Activated B cell treated with CpG ODN at 0.5 μM for 24 hours (primary cell): ENCODE measurements at regions not wholly inside any gene's neighbourhood (a gene's known extent, or its start where the extent isn't known, plus 50 kb on each side); places are given as distances from the start of the nearest gene placed in this dataset.
"Not testable (repeated sequence)": the region's sequence is repeated elsewhere in the genome, so short reads cannot be mapped to it uniquely, and the experiment has no call there.

Experiments
- ATAC-seq: fragments of 200-7000 bp; cut with Tn5 transposase; one replicate; pipeline ENCODE4 v1.10.0; 2021; ENCODE audit warnings: low read depth, mild to moderate bottlenecking, moderate library complexity
- CTCF ChIA-PET: fragments of 350-600 bp; sonication (Branson Sonifier 250); formaldehyde crosslinking; loops from one replicate; lab custom pipeline; 2021; ENCODE audit warnings: antibody characterized with exemption; lab: Charles Lee
- POLR2A ChIA-PET: fragments of 350-600 bp; sonication (Branson Sonifier 250); formaldehyde crosslinking; loops from one replicate; lab custom pipeline; 2021; ENCODE audit warnings: antibody characterized with exemption; lab: Charles Lee
- DNase-seq: peaks from one replicate; pipeline ENCODE4 v3.0.0; 2022
- H3K27ac Mint-ChIP-seq: one replicate; pipeline ENCODE4 v1.8.0; 2020; ENCODE audit warnings: mixed read lengths
- H3K27me3 Mint-ChIP-seq: one replicate; pipeline ENCODE4 v1.8.0; 2021; ENCODE audit warnings: mixed read lengths
- H3K36me3 Mint-ChIP-seq: one replicate; pipeline ENCODE4 v1.8.0; 2021; ENCODE audit warnings: low read depth, mixed read lengths
- H3K4me1 Mint-ChIP-seq: one replicate; pipeline ENCODE4 v1.8.0; 2021; ENCODE audit warnings: mixed read lengths
- H3K4me3 Mint-ChIP-seq: one replicate; pipeline ENCODE4 v1.8.0; 2020; ENCODE audit warnings: mild to moderate bottlenecking, mixed read lengths
- H3K9me3 Mint-ChIP-seq: one replicate; pipeline ENCODE4 v1.8.0; 2020; ENCODE audit warnings: mixed read lengths
- CTCF ChIP-seq: fragments of 200-600 bp; IDR thresholded peaks from one replicate; pipeline ENCODE4 v1.8.0; 2022; ENCODE audit warnings: antibody characterized with exemption, mild to moderate bottlenecking
- intact Hi-C: fragments of 100-400 bp; cut with micrococcal nuclease; formaldehyde crosslinking; loops from one replicate; pipeline ENCODE4 v1.15.1; 2024

GRCh38 chr7:69377191-69377590 is 221.1 kb upstream of the AUTS2 start:
- no peak for ATAC-seq
- Mint-ChIP-seq H3K9me3 (peaks cover 6% of the 10 kb centered on the region), H3K27ac (no peak overlapping the region), H3K36me3 (no peaks in the 10 kb centered on the region), H3K27me3 (peaks cover 5% of the 10 kb centered on the region), H3K4me3 (no peak overlapping the region), H3K4me1 (peaks cover 12% of the 10 kb centered on the region)
- intact Hi-C loops, result no loop called here
- no peak for DNase-seq
- ChIA-PET CTCF (no interaction called here), POLR2A (interaction anchor here (0.7 kb wide), 1 partner anchor 21 kb away, joined by 3 read pairs; no protein-coding TSS in a partner anchor)
- TF ChIP-seq CTCF, result no peak

- no peaks in the 10 kb centered on the region for H3K27me3 Mint-ChIP-seq
- H3K9me3 Mint-ChIP-seq, result peaks cover 3% of the 10 kb centered on the region
- no peak for ATAC-seq
- intact Hi-C loops, result no loop called here
- no peak overlapping the region for H3K4me3 Mint-ChIP-seq
- H3K27ac Mint-ChIP-seq, result no peak overlapping the region
- TF ChIP-seq CTCF, result no peak
- no peaks in the 10 kb centered on the region for H3K36me3 Mint-ChIP-seq
- no peaks in the 10 kb centered on the region for H3K4me1 Mint-ChIP-seq
- DNase-seq, result no peak
- POLR2A ChIA-PET, result no interaction called here
- CTCF ChIA-PET, result no interaction called here
Measured at GRCh38 chr7:69388452-69389137, 209.7 kb upstream of the AUTS2 start.

- no peak for ATAC-seq
- ChIA-PET CTCF (no interaction called here), POLR2A (no interaction called here)
- Mint-ChIP-seq H3K9me3 (no peaks in the 10 kb centered on the region), H3K27me3 (no peaks in the 10 kb centered on the region), H3K4me3 (no peak overlapping the region), H3K27ac (no peak overlapping the region), H3K36me3 (no peaks in the 10 kb centered on the region), H3K4me1 (no peaks in the 10 kb centered on the region)
- intact Hi-C loops, result no loop called here
- DNase-seq, result no peak
- TF ChIP-seq CTCF, result no peak
Measured at GRCh38 chr7:69389216-69389615, 209.1 kb upstream of the AUTS2 start.

GRCh38 chr7:69393912-69394311 is 204.4 kb upstream of the AUTS2 start:
- H3K27ac Mint-ChIP-seq, H3K36me3 Mint-ChIP-seq, DNase-seq, H3K27me3 Mint-ChIP-seq, ATAC-seq, H3K4me1 Mint-ChIP-seq, H3K9me3 Mint-ChIP-seq, H3K4me3 Mint-ChIP-seq, intact Hi-C loops: not testable (repeated sequence)
- CTCF ChIA-PET, result interaction anchor here (1.1 kb wide), 1 partner anchor 512 kb away, joined by 3 read pairs; no protein-coding TSS in a partner anchor
- POLR2A ChIA-PET, result interaction anchor here (0.6 kb wide), 1 partner anchor 93 kb away, joined by 5 read pairs; no protein-coding TSS in a partner anchor

GRCh38 chr7:69395061-69395714 is 203.1 kb upstream of the AUTS2 start:
- no peaks in the 10 kb centered on the region for H3K27me3 Mint-ChIP-seq
- ChIA-PET POLR2A (no interaction called here), CTCF (interaction anchor here (1.1 kb wide), 1 partner anchor 511 kb away, joined by 3 read pairs; no protein-coding TSS in a partner anchor)
- H3K4me1 Mint-ChIP-seq, result no peaks in the 10 kb centered on the region
- no peaks in the 10 kb centered on the region for H3K9me3 Mint-ChIP-seq
- ATAC-seq (no peak), DNase-seq (no peak)
- intact Hi-C loops, result no loop called here
- no peaks in the 10 kb centered on the region for H3K36me3 Mint-ChIP-seq
- no peak for TF ChIP-seq CTCF
- no peak overlapping the region for H3K27ac Mint-ChIP-seq
- H3K4me3 Mint-ChIP-seq, result no peak overlapping the region
